ENCODE measurements at regions not wholly inside any gene's neighbourhood (a gene's known extent, or its start where the extent isn't known, plus 50 kb on each side); places are given as distances from the start of the nearest gene placed in this dataset.

GRCh38 chr12:76234741-76235140 lies 113.5 kb downstream of the BBS10 start:
- TF ChIP-seq CTCF (IDR thresholded peaks at IDR 0.05) = no peak
- no peak for TF ChIP-seq POLR2A (IDR thresholded peaks at IDR 0.05)

All from breast epithelium (tissue), 3 donors.